Erythroblast (primary cell): ENCODE measurements at regions not wholly inside any gene's neighbourhood (a gene's known extent, or its start where the extent isn't known, plus 50 kb on each side); places are given as distances from the start of the nearest gene placed in this dataset.

Experiments used
- GATA1 ChIP-seq: IDR thresholded peaks from 2 replicates; pipeline ENCODE4 v1.6.1; 2011; ENCODE audit warnings: low read depth, mild to moderate bottlenecking, control low read depth, low read length, moderate library complexity
- POLR2A ChIP-seq: IDR thresholded peaks from 2 replicates; pipeline ENCODE4 v1.6.1; 2011; ENCODE audit warnings: mild to moderate bottlenecking, low read length

DNA sequence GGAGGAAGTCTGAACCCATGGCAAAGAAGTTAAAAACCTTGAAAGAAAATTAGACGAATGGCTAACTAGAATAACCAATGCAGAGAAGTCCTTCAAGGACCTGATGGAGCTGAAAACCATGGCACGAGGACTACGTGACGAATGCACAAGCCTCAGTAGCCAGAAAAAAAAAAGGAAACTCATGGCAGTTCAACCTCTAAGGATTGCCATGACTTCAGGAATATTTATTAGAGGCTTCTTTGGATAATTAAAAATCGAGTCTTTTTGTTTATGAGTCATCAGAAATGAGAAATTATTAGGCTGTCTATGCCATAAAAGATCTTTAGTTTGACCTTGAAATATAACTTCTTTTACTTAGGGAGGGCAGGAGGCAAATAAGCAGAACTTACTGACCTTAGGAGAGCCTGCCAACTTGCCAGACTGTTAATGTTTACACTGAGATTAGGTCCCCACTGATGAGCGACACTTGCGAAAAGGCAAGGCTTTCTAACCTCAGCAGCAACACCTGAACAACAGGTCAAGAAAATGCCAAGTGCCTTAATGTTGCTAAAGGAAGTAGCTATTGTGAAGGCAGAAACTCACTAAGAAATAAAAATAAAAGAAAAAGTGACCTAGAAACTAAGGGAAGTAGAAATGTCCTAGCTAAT, 55.2 kb upstream of the TUSC1 start:
- TF ChIP-seq POLR2A (no peak), GATA1 (no peak)
